NCI-H2029 (cell line): ENCODE measurements at regions not wholly inside any gene's neighbourhood (a gene's known extent, or its start where the extent isn't known, plus 50 kb on each side); places are given as distances from the start of the nearest gene placed in this dataset.
"Not testable (repeated sequence)": the region's sequence is repeated elsewhere in the genome, so short reads cannot be mapped to it uniquely, and the experiment has no call there.

Experiments used
- DNase-seq: peaks from one replicate; lab custom pipeline; 2025; lab: John Stamatoyannopoulos, UW

GRCh38 chrX:20715176-20715575, 448.5 kb upstream of the RPS6KA3 start:
- DNase-seq: no peak

DNA sequence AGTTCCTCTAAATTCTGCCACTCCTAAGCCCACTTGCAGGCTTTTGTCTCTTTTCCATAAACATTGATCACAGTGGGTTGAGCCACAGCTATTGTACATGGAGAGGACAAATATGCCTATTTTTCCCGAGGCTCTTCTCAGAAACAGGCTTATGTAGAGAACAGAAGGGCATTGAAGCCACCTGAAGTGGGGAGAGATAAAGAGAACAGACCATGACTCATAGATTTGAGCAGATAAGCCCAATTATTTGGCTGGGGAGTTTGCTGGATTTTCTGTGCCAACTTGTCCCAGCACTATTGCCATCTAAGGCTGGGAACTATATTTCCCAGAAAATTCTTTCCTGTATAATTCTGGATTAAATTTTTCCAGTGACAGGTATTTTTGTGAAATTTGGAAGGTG, 446.1 kb upstream of the RPS6KA3 start:
- peak; percentile 46 for DNase-seq

GRCh38 chrX:20711366-20711765, 444.7 kb upstream of the RPS6KA3 start:
- no peak for DNase-seq

DNA sequence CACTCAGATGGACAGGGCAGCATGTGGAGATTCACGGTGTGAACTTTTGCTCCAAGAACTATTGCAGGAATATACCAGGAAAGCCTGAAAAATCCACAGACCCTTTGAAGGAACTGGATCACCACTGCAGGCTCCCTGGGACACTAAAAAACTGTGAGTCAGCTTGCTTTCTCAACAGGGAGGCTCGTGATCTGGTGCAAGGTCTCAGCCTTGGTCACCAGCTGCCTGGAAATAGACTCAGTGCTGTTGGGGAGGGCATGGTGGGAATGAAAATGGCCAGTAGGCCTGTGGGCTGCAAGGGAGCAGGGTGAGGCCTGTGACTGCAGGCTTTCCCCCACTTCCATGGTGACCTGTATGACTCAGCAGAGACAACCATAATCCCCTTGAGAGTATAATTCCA, 426.4 kb upstream of the RPS6KA3 start:
- DNase-seq: no peak

GRCh38 chrX:20686256-20686655, 419.5 kb upstream of the RPS6KA3 start:
- no peak for DNase-seq

DNA sequence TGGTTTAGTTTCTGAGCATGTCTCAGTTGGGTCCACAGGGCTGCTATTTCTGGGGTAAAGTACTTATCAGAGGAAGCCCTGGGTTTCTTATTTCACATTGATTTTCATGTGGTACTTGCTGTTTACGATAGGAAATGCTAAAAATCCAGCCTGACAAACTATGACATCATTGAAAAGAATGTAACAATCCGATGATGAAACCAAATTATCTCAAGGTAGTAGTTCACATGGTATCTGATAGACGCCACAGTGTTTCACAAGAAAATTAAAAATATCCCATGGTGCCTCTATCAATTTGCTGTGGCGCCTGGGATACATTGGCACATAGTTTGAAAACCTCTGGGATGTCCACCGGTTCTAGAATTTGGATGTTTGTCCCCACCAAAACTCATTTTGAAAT, 418.9 kb upstream of the RPS6KA3 start:
- DNase-seq: no peak

DNA sequence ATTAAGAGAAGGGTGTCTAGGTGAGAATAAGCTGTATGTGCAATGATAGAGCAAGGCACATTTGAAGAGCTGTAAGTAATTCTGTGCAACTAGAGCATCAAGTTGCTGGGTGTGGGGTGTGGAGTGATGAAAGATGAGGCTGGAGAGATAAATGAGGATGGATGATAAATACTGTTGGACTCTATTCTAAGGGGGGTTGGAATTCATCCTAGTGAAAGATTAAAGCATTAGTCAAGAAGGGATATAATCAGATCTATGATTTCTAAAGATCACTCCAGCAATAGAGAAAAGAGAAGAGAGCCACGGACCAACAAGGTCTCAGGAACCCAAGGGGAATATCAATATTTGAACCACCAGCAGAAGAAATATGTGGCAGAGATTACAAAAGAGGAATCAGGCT, 415.0 kb upstream of the RPS6KA3 start:
- no peak for DNase-seq

DNA sequence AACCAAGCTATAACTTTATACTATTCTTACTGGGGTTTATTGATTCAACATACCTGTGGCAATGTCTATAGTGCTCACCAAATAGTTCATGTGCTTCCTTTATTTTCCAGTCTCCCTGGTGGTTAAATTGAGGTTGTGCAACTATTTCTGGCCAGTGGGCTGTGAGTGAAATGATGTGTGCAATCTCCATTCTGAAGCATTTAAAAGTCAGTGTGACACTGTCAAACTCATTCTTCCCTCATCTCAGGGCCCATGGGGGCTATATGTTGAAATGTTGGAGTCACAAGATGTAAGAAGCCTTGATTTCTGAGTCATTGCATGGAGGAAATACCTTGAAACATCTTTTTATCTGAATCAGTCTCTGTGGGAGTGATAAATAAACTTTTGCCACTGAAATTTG, 414.3 kb upstream of the RPS6KA3 start:
- DNase-seq: no peak

DNA sequence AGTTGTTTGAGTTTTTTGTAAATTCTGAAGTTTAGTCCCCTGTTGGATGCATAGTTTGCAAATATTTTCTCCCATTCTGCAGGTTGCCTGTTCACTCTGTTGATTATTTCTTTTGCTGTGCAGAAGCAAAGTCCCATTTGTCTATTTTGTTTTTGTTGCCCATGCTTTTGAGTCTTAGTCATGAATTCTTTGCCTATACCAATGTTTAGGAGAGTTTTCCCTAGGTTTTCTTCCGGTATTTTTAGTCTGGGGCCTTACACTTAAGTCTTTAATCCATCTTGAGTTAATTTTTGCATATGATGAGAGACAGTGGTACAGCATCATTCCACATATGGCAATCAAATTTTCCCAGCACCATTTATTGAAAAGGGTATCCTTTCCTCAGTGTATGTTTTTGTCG, 405.8 kb upstream of the RPS6KA3 start:
- DNase-seq: no peak

- not testable (repeated sequence) for DNase-seq
Observed at GRCh38 chrX:20671746-20672145, 405.0 kb upstream of the RPS6KA3 start.

GRCh38 chrX:20670611-20671010, 403.9 kb upstream of the RPS6KA3 start:
- DNase-seq: no peak

DNA sequence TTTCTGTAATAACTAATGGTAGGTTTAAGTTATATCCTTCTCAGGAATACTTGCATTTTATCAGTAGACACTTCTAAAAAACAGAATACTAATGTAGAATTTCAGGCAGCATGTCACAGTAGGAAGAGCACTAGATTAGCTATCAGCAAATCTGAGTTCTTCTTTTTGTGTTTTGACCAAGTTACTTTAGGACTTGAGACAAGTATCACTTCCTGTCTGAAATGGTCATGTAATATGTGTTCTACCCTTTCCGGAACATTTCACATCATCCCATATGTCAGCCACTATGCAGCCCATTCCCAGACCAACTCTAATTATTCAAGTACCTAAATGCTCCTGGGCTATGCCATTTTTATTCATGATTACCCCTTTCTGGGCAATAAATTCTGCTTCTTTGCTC, 401.8 kb upstream of the RPS6KA3 start:
- no peak for DNase-seq

DNA sequence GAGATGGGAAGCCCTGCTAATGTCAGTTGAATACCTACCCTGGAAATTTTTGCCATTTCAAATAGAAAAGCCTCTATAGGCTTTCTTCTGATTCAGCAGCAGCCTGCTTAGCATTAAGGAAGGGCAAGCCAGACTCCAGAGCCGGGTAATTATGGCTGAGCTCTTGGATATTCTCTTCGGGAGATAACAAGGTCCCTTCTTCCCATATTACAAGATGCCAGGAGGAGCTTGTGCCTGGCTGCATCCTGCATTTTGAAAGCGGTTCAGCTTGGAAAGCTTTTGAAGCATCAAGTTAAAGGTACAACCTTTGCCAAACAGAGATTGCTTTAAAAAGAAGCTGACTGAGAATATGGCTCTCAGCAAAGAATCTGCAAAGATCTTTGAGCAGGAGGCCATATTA, 399.6 kb upstream of the RPS6KA3 start:
- no peak for DNase-seq

DNA sequence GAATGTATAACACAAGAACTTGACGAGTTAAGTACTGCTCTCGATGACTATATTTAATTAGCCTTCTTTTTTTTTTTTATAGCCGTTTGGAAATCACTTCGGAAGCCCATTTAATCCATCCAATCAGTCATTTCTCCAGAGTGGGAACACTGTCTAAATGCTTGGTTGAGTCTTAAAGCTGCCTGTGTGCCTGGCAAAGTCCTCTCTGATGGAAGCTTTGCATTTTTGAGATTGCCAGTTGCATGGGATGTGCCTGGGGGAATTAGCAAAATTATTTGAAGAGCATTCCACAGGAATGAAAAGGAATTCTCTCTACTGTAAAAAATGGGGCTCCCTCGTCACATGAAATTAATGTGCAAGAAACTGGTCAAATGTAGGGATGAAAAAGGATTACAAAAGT, 398.8 kb upstream of the RPS6KA3 start:
- DNase-seq: no peak

DNA sequence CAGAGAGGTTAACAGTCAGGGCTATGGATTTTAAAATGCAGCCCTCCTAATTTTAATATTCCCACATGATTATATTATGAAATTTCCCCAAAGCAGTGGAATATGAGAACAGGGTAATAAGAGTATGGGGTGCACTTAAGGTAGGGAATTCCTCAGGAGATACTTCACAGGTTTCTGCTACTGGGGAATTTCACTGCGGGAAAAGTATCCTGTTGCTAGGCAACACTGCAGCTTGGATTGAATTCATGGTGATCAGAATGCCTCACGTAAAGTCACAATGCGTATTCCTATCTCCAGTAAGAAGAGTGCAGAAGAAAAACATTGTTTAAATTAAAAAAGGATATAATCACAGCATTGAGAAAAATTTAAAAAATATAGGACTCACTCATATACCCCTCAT, 398.1 kb upstream of the RPS6KA3 start:
- DNase-seq: no peak

DNA sequence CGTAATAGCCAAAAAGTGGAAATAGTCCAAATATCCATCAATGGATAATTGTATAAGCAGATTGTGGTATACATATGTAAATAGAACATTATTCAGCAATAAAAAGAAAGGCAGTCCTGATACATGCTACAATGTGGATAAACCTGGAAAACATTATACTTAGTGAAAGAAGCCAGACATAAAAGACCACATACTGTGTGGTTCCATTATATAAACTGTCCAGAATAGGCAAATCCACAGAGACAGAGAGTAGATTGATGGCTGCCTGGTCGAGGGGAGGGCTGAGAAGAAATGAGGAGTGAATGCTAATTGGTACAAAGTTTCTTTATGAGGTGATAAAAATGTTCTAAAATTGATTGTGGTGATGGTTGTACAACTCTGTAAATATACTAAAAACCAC, 397.4 kb upstream of the RPS6KA3 start:
- DNase-seq: no peak

DNA sequence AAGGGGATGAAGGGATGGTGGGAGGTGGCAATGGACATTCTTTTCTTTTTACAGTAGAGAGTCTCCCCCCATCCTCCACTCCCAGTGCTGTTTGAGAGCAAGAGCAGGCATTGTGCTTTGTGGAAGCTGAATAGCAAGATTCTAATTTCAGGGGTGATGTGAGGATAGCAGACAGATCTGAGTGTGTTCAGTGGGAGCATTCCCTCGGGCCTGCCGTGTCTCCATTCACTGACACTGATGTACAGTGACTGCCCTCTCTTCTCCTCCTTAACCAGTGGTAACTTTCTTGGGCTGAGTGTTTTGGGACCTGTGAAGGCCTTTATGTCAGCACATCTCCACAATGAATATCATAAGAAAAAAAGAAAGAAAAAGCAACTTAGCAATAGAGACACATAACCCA, 396.6 kb upstream of the RPS6KA3 start:
- DNase-seq: no peak

- no peak for DNase-seq
Observed at GRCh38 chrX:20656721-20657120, 390.0 kb upstream of the RPS6KA3 start.

DNA sequence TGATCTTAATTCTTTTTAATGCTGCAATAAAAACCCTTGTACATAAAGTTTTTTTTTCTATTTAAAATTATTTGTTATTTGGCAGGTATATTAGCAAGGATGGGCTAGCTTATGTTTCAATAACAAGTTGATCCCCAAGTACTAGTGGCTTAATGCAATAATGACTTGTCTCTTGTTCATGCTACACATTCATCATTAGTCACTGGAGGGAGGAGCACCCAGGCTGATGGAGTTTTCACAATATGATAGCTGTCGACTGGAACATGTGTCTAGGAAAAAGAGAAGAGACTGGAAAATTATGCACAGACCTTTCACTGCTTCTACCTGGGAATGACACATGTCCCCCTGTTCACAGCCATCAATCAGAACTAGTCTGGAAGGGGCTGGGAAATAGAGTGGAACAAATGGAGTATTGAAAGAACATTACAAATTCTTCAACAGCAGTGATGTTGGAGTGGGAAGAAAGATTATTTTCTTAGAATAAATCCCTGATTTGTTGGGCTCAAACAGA, 387.9 kb upstream of the RPS6KA3 start:
- DNase-seq: no peak

DNA sequence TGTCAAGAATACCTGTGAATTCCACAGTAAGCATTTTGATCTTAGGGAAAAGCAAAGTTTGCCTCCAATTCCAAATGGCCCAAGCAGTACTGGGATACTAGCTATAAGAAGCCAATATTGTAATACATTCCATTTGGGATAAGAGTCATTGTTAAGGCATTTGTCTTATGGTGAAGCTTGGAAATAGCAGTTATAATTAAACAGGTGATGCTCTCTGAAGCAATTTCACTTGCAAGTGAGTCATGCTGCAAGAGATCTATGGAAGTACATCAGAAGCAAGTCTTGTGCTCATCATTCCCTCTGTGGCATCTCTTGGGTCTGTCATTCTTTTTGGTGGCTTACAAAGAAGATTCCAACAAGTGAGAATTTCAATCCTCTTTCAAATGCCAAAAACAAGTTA, 386.4 kb upstream of the RPS6KA3 start:
- no peak for DNase-seq

- DNase-seq: no peak
Observed at GRCh38 chrX:20641954-20642353, 375.2 kb upstream of the RPS6KA3 start.

DNA sequence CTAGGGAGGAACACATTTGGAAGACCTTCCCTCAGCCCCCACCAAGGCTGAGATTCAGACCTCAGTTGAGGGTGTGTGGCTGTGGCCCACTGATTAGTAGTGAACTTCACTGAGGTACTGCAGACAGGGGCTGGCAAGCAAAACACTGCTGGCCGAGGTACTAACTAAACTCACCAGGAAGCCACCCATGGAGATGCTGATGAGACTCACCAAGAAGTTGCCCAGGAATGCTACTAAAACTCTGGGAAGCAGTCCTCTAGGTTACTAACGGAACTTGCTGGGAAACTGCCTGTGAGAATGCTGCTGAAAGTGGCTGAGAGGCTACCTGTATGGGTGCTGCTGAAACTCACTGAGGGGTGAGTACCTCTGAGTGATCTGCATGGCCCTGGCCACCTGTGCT, 372.4 kb upstream of the RPS6KA3 start:
- DNase-seq: no peak

DNA sequence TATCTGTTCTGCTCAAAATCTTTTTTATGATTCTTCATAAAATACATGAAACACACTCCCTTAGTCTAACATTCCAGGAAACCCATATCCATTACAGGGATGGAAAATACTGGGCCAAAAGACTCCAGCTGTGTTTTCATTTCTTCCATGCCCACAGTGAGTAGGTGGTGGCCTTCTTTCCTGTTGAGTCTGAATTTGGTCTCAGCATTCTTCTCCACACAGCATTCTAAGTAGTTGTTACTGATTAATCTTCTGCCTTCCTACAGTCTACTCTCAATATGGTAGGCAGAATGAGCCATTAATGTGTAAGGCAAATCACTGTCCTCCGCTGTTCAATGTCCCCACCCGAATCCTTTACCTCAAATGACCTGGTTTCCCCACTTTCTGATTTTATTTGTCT, 370.6 kb upstream of the RPS6KA3 start:
- DNase-seq: no peak

DNA sequence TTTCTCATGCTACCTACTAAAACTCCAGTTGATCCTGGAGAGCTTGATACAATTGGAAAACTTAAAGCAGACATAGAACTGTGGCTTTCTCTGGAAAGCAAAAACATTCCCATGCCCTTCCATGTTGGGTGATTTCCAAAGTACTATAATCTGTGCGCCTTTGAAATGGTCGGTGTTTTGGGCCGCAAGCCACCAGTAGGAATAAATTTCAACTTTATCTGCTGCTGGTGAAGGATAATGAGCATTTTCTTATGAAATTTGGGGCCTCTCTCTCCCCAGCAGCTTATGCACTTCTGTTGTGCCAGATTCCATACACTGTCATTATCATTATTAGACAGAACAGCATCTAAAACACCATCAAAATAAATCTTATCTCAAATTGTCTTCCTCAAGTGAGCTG, 366.7 kb upstream of the RPS6KA3 start:
- DNase-seq: no peak

DNA sequence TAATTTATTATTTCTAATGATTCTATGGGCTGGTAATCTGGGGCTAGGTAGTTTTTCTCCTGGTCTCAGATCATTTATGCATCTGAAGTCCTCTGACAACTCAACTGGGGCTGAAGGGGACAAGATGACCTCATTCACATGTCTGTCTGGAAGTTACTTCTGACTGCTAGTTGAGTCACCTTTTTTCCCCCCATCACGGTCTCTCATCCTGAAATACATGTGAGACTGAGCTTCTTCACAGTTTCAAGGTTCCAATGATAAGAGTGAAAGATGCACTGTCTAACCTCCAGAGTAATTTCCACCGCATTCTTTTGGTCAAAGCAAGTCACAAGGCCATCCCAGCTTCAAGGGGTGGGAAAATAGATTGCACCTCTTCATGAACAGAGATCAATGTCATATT, 356.7 kb upstream of the RPS6KA3 start:
- no peak for DNase-seq
